Endothelial cell of umbilical vein (primary cell): ENCODE measurements at regions not wholly inside any gene's neighbourhood (a gene's known extent, or its start where the extent isn't known, plus 50 kb on each side); places are given as distances from the start of the nearest gene placed in this dataset.

ENCODE experiments used
- CTCF ChIP-seq, 2 donors: IDR thresholded peaks; 1 replicate in 1 of 2; 2 replicates in 1 of 2; pipeline ENCODE4 v1.5.1; 2011; ENCODE audit warnings: low read length in 2 of 2, mild to moderate bottlenecking in 2 of 2, moderate library complexity in 2 of 2, control low read depth in 1 of 2, inconsistent platforms in 1 of 2, low read depth in 1 of 2; ENCODE audit not compliant: insufficient read depth in 1 of 2; ENCODE audit errors: extremely low read depth in 1 of 2
- FOS ChIP-seq: IDR thresholded peaks from 2 replicates; pipeline ENCODE4 v1.6.1; 2011; ENCODE audit warnings: mild to moderate bottlenecking, low read length, moderate library complexity, borderline replicate concordance; ENCODE audit not compliant: insufficient read depth
- POLR2A ChIP-seq: IDR thresholded peaks from 2 replicates; pipeline ENCODE4 v1.6.1; 2012; ENCODE audit warnings: low read depth, mild to moderate bottlenecking, control low read depth, low read length

- no peak for TF ChIP-seq CTCF (IDR thresholded peaks at IDR 0.05; ENCODE audit: extremely low read depth in 1 of 2, insufficient read depth in 1 of 2, low read depth in 1 of 2, low read length in 2 of 2)
- TF ChIP-seq FOS: no peak
- no peak for TF ChIP-seq POLR2A
Measured at GRCh38 chr14:30115756-30116155, 188.1 kb upstream of the PRKD1 start.
